Spleen (tissue), 7 donors: ENCODE measurements at regions not wholly inside any gene's neighbourhood (a gene's known extent, or its start where the extent isn't known, plus 50 kb on each side); places are given as distances from the start of the nearest gene placed in this dataset.
"Not testable (repeated sequence)": the region's sequence is repeated elsewhere in the genome, so short reads cannot be mapped to it uniquely, and the experiment has no call there.

Experiments used
- CTCF ChIP-seq, 11 experiments: fragments of 200-600 bp in 7 of 11; fragments of 450-650 bp in 4 of 11; sonication (generic) in 4 of 11; IDR thresholded peaks in 8 of 11; conservative IDR thresholded peaks in 3 of 11; 1 replicate in 7 of 11; 2 replicates in 4 of 11; pipeline versions ENCODE4 v1.4.0 to v1.8.0; 2016 to 2021; ENCODE audit warnings: antibody characterized with exemption in 11 of 11, inconsistent platforms in 4 of 11, mild to moderate bottlenecking in 1 of 11
- POLR2A ChIP-seq, 3 donors: fragments of 450-650 bp; IDR thresholded peaks; one replicate each; pipeline ENCODE4 v1.5.1; 2017; ENCODE audit warnings: antibody characterized with exemption in 3 of 3, mild to moderate bottlenecking in 1 of 3
- donor health status: DM: no; HTN: no; CAD: no; lungs with moderate emphysema.
- donor health status: DM: no; HTN: no; CAD: no.
- donor health status: DM: no; HTN: no; CAD: no.

DNA sequence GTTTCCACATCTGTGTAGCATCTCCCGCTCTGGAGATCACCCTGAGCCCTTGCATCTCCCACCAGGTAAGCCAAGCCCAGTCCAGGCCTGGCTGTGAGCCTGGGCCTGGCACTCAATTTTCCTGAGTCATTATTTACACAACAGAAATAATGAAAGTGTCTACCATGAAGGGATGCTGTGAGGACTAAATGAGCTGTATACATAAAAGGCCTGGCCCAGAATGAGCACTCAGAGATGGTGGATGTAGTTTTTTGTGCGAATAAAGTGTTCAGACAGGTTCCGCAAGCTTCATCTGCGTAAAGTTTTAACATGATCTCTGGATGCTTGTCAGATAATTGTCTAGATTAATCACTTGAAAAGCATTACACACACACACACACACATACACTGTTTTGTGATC lies 50.2 kb upstream of the IGFBPL1 start:
- TF ChIP-seq CTCF (IDR thresholded peaks at IDR 0.05 in 8 of 11, conservative IDR thresholded peaks at IDR 0.05 in 3 of 11); POLR2A (IDR thresholded peaks at IDR 0.05): not testable (repeated sequence)
